ENCODE measurements at regions not wholly inside any gene's neighbourhood (a gene's known extent, or its start where the extent isn't known, plus 50 kb on each side); places are given as distances from the start of the nearest gene placed in this dataset.
"Not testable (repeated sequence)": the region's sequence is repeated elsewhere in the genome, so short reads cannot be mapped to it uniquely, and the experiment has no call there.

- H3K27me3 ChIP-seq (ENCODE audit: low read depth), result peaks cover 75% of the 10 kb centered on the region
Measured at GRCh38 chr11:123357990-123358827, 71.9 kb upstream of the GRAMD1B start.

GRCh38 chr11:123357353-123357989 is 72.6 kb upstream of the GRAMD1B start:
- in situ Hi-C loops (cut with MboI; ENCODE audit: low sequenced_read_pairs), result no loop called here
- H3K27me3 ChIP-seq (ENCODE audit: low read depth), result peaks cover 75% of the 10 kb centered on the region
- no peak overlapping the region for H3K4me3 ChIP-seq
- no peaks in the 10 kb centered on the region for H3K36me3 ChIP-seq (replicated peaks)
- H3K9me3 ChIP-seq, result no peaks in the 10 kb centered on the region
- DNase-seq (ENCODE audit: low spot score in 2 of 2), result no peak
- H3K4me1 ChIP-seq, result no peaks in the 10 kb centered on the region

More at GRCh38 chr11:123357990-123358827, 71.9 kb upstream of the GRAMD1B start:
- DNase-seq (ENCODE audit: low spot score in 2 of 2), result peak in 1 of 2 experiments; percentile 20
- Histone ChIP-seq H3K36me3 (replicated peaks) (no peaks in the 10 kb centered on the region), H3K4me3 (peak overlapping the region; percentile 21), H3K9me3 (no peaks in the 10 kb centered on the region), H3K4me1 (no peaks in the 10 kb centered on the region)
- in situ Hi-C loops (cut with MboI; ENCODE audit: low sequenced_read_pairs), result no loop called here

- H3K4me1 ChIP-seq, result no peaks in the 10 kb centered on the region
- H3K4me3 ChIP-seq, result no peak overlapping the region
- DNase-seq (ENCODE audit: low spot score in 2 of 2), result no peak
- in situ Hi-C loops (cut with MboI; ENCODE audit: low sequenced_read_pairs), result no loop called here
- no peaks in the 10 kb centered on the region for H3K36me3 ChIP-seq (replicated peaks)
- H3K27me3 ChIP-seq (ENCODE audit: low read depth), result peaks cover 68% of the 10 kb centered on the region
- no peaks in the 10 kb centered on the region for H3K9me3 ChIP-seq
Measured at GRCh38 chr11:123356539-123356938, 73.5 kb upstream of the GRAMD1B start.

GRCh38 chr11:123354371-123354975 is 75.6 kb upstream of the GRAMD1B start:
- Histone ChIP-seq H3K9me3 (no peaks in the 10 kb centered on the region), H3K4me1 (no peaks in the 10 kb centered on the region), H3K36me3 (replicated peaks) (no peaks in the 10 kb centered on the region), H3K4me3 (no peak overlapping the region), H3K27me3 (ENCODE audit: low read depth) (peaks cover 50% of the 10 kb centered on the region)
- DNase-seq (ENCODE audit: low spot score in 2 of 2), result no peak
- in situ Hi-C loops (cut with MboI; ENCODE audit: low sequenced_read_pairs), result no loop called here

GRCh38 chr11:123351375-123351774 is 78.7 kb upstream of the GRAMD1B start:
- H3K4me3 ChIP-seq, result no peak overlapping the region
- H3K4me1 ChIP-seq, result no peaks in the 10 kb centered on the region
- H3K36me3 ChIP-seq (replicated peaks), result no peaks in the 10 kb centered on the region
- in situ Hi-C loops (cut with MboI; ENCODE audit: low sequenced_read_pairs), result no loop called here
- DNase-seq (ENCODE audit: low spot score in 2 of 2), result no peak
- H3K27me3 ChIP-seq (ENCODE audit: low read depth), result peaks cover 24% of the 10 kb centered on the region
- no peaks in the 10 kb centered on the region for H3K9me3 ChIP-seq

GRCh38 chr11:123349382-123349781 is 80.7 kb upstream of the GRAMD1B start:
- Histone ChIP-seq H3K27me3 (ENCODE audit: low read depth) (peaks cover 21% of the 10 kb centered on the region), H3K4me3 (no peak overlapping the region), H3K9me3 (no peaks in the 10 kb centered on the region), H3K4me1 (no peaks in the 10 kb centered on the region), H3K36me3 (replicated peaks) (no peaks in the 10 kb centered on the region)
- in situ Hi-C loops (cut with MboI; ENCODE audit: low sequenced_read_pairs), result no loop called here
- no peak for DNase-seq (ENCODE audit: low spot score in 2 of 2)

GRCh38 chr11:123344790-123345357 is 85.2 kb upstream of the GRAMD1B start:
- Histone ChIP-seq H3K9me3 (no peaks in the 10 kb centered on the region), H3K4me3 (no peak overlapping the region), H3K36me3 (replicated peaks) (no peaks in the 10 kb centered on the region), H3K27me3 (ENCODE audit: low read depth) (no peaks in the 10 kb centered on the region; the same call in 1 of the 2 replicates), H3K4me1 (no peaks in the 10 kb centered on the region)
- in situ Hi-C loops (cut with MboI; ENCODE audit: low sequenced_read_pairs), result no loop called here
- DNase-seq (ENCODE audit: low spot score in 2 of 2), result no peak

GRCh38 chr11:123344188-123344587 is 85.9 kb upstream of the GRAMD1B start:
- DNase-seq (ENCODE audit: low spot score in 2 of 2); in situ Hi-C loops (cut with MboI; ENCODE audit: low sequenced_read_pairs): not testable (repeated sequence)

GRCh38 chr11:123338997-123339752 is 90.9 kb upstream of the GRAMD1B start:
- Histone ChIP-seq H3K4me3 (no peak overlapping the region), H3K27me3 (ENCODE audit: low read depth) (peaks cover 9% of the 10 kb centered on the region), H3K4me1 (no peaks in the 10 kb centered on the region), H3K9me3 (no peaks in the 10 kb centered on the region), H3K36me3 (replicated peaks) (no peaks in the 10 kb centered on the region)
- in situ Hi-C loops (cut with MboI; ENCODE audit: low sequenced_read_pairs), result no loop called here
- DNase-seq (ENCODE audit: low spot score in 2 of 2), result no peak

More at GRCh38 chr11:123344188-123344587, 85.9 kb upstream of the GRAMD1B start:
- not testable (repeated sequence) for H3K4me1 ChIP-seq; H3K4me3 ChIP-seq; H3K9me3 ChIP-seq; H3K27me3 ChIP-seq (ENCODE audit: low read depth); H3K36me3 ChIP-seq (replicated peaks)

- in situ Hi-C loops (cut with MboI; ENCODE audit: low sequenced_read_pairs), result no loop called here
- no peaks in the 10 kb centered on the region for H3K4me1 ChIP-seq
- peaks cover 9% of the 10 kb centered on the region for H3K27me3 ChIP-seq (ENCODE audit: low read depth)
- no peaks in the 10 kb centered on the region for H3K9me3 ChIP-seq
- DNase-seq (ENCODE audit: low spot score in 2 of 2), result no peak
- no peaks in the 10 kb centered on the region for H3K36me3 ChIP-seq (replicated peaks)
- no peak overlapping the region for H3K4me3 ChIP-seq
Measured at GRCh38 chr11:123338266-123338800, 91.7 kb upstream of the GRAMD1B start.

GRCh38 chr11:123334925-123335324 is 95.1 kb upstream of the GRAMD1B start:
- in situ Hi-C loops (cut with MboI; ENCODE audit: low sequenced_read_pairs), result no loop called here
- H3K27me3 ChIP-seq (ENCODE audit: low read depth), result peaks cover 9% of the 10 kb centered on the region

GRCh38 chr11:123332577-123332976 is 97.5 kb upstream of the GRAMD1B start:
- H3K9me3 ChIP-seq; H3K4me1 ChIP-seq; H3K4me3 ChIP-seq; in situ Hi-C loops (cut with MboI; ENCODE audit: low sequenced_read_pairs); H3K27me3 ChIP-seq (ENCODE audit: low read depth); H3K36me3 ChIP-seq (replicated peaks); DNase-seq (ENCODE audit: low spot score in 2 of 2): not testable (repeated sequence)

More at GRCh38 chr11:123334925-123335324, 95.1 kb upstream of the GRAMD1B start:
- H3K9me3 ChIP-seq, result no peaks in the 10 kb centered on the region
- no peaks in the 10 kb centered on the region for H3K36me3 ChIP-seq (replicated peaks)
- DNase-seq (ENCODE audit: low spot score in 2 of 2), result no peak
- H3K4me1 ChIP-seq, result 0 out of 2 replicates have a peak, but pooled peaks cover 1% of the 10 kb centered on the region
- no peak overlapping the region for H3K4me3 ChIP-seq

- Histone ChIP-seq H3K27me3 (ENCODE audit: low read depth) (peaks cover 3% of the 10 kb centered on the region), H3K36me3 (replicated peaks) (no peaks in the 10 kb centered on the region), H3K9me3 (no peaks in the 10 kb centered on the region; the same call in 1 of the 2 replicates), H3K4me1 (peaks cover 9% of the 10 kb centered on the region; the same call in 1 of the 2 replicates), H3K4me3 (no peak overlapping the region)
- in situ Hi-C loops (cut with MboI; ENCODE audit: low sequenced_read_pairs), result no loop called here
- no peak for DNase-seq (ENCODE audit: low spot score in 2 of 2)
Measured at GRCh38 chr11:123330948-123331347, 99.1 kb upstream of the GRAMD1B start.
